CD4-positive, CD25-positive, alpha-beta regulatory T cell (primary cell): ENCODE measurements at regions not wholly inside any gene's neighbourhood (a gene's known extent, or its start where the extent isn't known, plus 50 kb on each side); places are given as distances from the start of the nearest gene placed in this dataset.

Source experiments
- ATAC-seq, 2 donors: fragments of 150-1000 bp; cut with Tn5 transposase; one replicate each; pipeline ENCODE4 v1.10.0; 2021; ENCODE audit warnings: low read depth in 2 of 2, moderate number of reproducible peaks in 2 of 2, moderate library complexity in 1 of 2
- DNase-seq, 3 donors: peaks; one replicate each; pipeline versions ENCODE4 v3.0.0 to v3.0.0-alpha.2; 2012 to 2022; ENCODE audit warnings: mixed read lengths in 1 of 3
- H3K27ac ChIP-seq: one replicate; pipeline ENCODE4 v1.7.0; 2013; ENCODE audit warnings: mild to moderate bottlenecking, low read length; ENCODE audit not compliant: insufficient read depth, poor library complexity, severe bottlenecking
- H3K27me3 ChIP-seq: one replicate; pipeline ENCODE4 v1.7.0; 2013; ENCODE audit warnings: low read length; ENCODE audit not compliant: control insufficient read depth, insufficient read depth
- H3K36me3 ChIP-seq: one replicate; pipeline ENCODE4 v1.7.0; 2013; ENCODE audit warnings: mild to moderate bottlenecking, low read length, moderate library complexity; ENCODE audit not compliant: control insufficient read depth, insufficient read depth
- H3K4me1 ChIP-seq: 2 replicates; pipeline ENCODE4 v1.7.0; 2013; ENCODE audit warnings: mild to moderate bottlenecking, low read length; ENCODE audit not compliant: insufficient read depth, control insufficient read depth, poor library complexity, severe bottlenecking
- H3K4me3 ChIP-seq: one replicate; pipeline ENCODE4 v1.7.0; 2013; ENCODE audit warnings: low read depth, mild to moderate bottlenecking, low read length, moderate library complexity
- H3K9me3 ChIP-seq, 2 experiments: 1 replicate in 1 of 2; 2 replicates in 1 of 2; pipeline ENCODE4 v1.7.0; 2013; ENCODE audit warnings: low read length in 2 of 2, mild to moderate bottlenecking in 1 of 2, moderate library complexity in 1 of 2; ENCODE audit not compliant: control insufficient read depth in 2 of 2
- H3K27ac Mint-ChIP-seq, 3 donors: one replicate each; pipeline ENCODE4 v1.8.0; 2020 to 2022; ENCODE audit warnings: mild to moderate bottlenecking in 3 of 3, mixed read lengths in 3 of 3, moderate library complexity in 2 of 3
- H3K27me3 Mint-ChIP-seq: one replicate; pipeline ENCODE4 v1.8.0; 2022; ENCODE audit warnings: mild to moderate bottlenecking, mixed read lengths
- H3K36me3 Mint-ChIP-seq: one replicate; pipeline ENCODE4 v1.8.0; 2020; ENCODE audit warnings: mixed read lengths
- H3K4me1 Mint-ChIP-seq, 4 donors: one replicate each; pipeline ENCODE4 v1.8.0; 2020 to 2022; ENCODE audit warnings: mixed read lengths in 4 of 4, mild to moderate bottlenecking in 1 of 4
- H3K4me3 Mint-ChIP-seq, 4 donors: one replicate each; pipeline ENCODE4 v1.8.0; 2020 to 2022; ENCODE audit warnings: mild to moderate bottlenecking in 4 of 4, mixed read lengths in 4 of 4, moderate library complexity in 3 of 4
- H3K9me3 Mint-ChIP-seq, 7 donors: one replicate each; pipeline ENCODE4 v1.8.0; 2020 to 2022; ENCODE audit warnings: mixed read lengths in 7 of 7, mild to moderate bottlenecking in 3 of 7, moderate library complexity in 2 of 7

GRCh38 chr6:143605906-143606521 lies 71.8 kb upstream of the PHACTR2 start:
- H3K9me3 Mint-ChIP-seq = no peaks in the 10 kb centered on the region
- H3K36me3 ChIP-seq = no peaks in the 10 kb centered on the region
- H3K27ac Mint-ChIP-seq = no peak overlapping the region
- DNase-seq (no peak), ATAC-seq (no peak)
- no peaks in the 10 kb centered on the region for H3K27me3 ChIP-seq
- peaks cover 16 to 43% (median 28%) of the 10 kb centered on the region in 4 donors for H3K4me1 Mint-ChIP-seq
- no peaks in the 10 kb centered on the region for H3K9me3 ChIP-seq
- H3K4me3 ChIP-seq = no peak overlapping the region
- H3K27me3 Mint-ChIP-seq = no peaks in the 10 kb centered on the region
- H3K4me3 Mint-ChIP-seq = no peak overlapping the region
- H3K4me1 ChIP-seq = no peaks in the 10 kb centered on the region
- H3K27ac ChIP-seq = no peak overlapping the region
- peaks cover 3% of the 10 kb centered on the region for H3K36me3 Mint-ChIP-seq

GRCh38 chr6:143603455-143603854 lies 74.3 kb upstream of the PHACTR2 start:
- no peak for DNase-seq

DNA sequence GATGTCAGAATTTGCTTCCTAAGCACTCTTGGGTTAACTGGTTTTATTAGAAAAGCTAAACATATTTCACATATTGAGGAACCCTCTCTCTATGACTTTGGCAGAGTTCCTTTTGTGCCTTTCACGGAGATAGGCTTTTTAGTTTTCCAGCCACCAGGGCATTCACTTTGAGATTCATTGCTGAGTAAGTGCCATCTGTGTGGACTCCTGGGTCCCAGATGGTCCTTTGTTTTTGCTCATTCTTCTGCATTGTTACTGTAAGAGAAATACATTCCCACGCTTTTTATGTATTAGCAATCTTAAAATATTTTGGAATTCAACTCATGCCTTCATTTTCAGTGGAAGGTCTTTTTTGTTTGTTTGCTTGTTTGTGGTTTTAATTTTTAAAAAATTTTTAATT lies 76.3 kb upstream of the PHACTR2 start:
- Histone ChIP-seq H3K4me3 (no peak overlapping the region), H3K9me3 (no peaks in the 10 kb centered on the region), H3K27ac (no peak overlapping the region), H3K4me1 (peaks cover 17% of the 10 kb centered on the region), H3K36me3 (no peaks in the 10 kb centered on the region), H3K27me3 (no peaks in the 10 kb centered on the region)
- ATAC-seq = no peak
- Mint-ChIP-seq H3K9me3 (no peaks in the 10 kb centered on the region), H3K36me3 (peaks cover 5% of the 10 kb centered on the region), H3K27ac (peak overlapping the region in 1 of 3 donors; percentile 60), H3K27me3 (no peaks in the 10 kb centered on the region), H3K4me3 (no peak overlapping the region), H3K4me1 (peaks cover 22 to 45% (median 34%) of the 10 kb centered on the region in 4 donors)
- no peak for DNase-seq

More at GRCh38 chr6:143603455-143603854, 74.3 kb upstream of the PHACTR2 start:
- Mint-ChIP-seq H3K4me1 (peaks cover 18 to 39% (median 24%) of the 10 kb centered on the region in 4 donors), H3K27ac (peak overlapping the region in 1 of 3 donors; percentile 38), H3K36me3 (peaks cover 3% of the 10 kb centered on the region), H3K4me3 (no peak overlapping the region), H3K27me3 (no peaks in the 10 kb centered on the region), H3K9me3 (no peaks in the 10 kb centered on the region)
- no peak for ATAC-seq
- Histone ChIP-seq H3K4me3 (no peak overlapping the region), H3K4me1 (peaks cover 6% of the 10 kb centered on the region), H3K36me3 (no peaks in the 10 kb centered on the region), H3K27ac (no peak overlapping the region), H3K27me3 (no peaks in the 10 kb centered on the region), H3K9me3 (no peaks in the 10 kb centered on the region)

DNA sequence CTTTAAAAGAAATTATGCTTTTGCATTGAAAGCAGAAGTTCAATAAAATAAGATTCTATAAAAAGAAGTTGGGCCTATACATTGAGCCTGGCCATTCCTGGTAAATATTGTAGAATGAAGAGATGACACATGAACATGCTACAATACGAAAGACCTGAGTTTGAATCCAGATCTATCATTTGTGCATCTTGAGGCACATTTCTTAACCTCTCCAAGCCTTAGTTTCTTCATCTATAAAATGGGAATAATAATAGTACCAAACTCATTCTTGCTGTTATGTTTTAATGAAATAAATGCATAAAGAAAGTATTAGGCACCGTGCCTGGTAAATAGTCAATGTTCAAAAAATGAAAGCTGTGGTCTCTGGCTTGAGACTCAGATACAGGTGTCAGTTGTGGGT lies 76.9 kb upstream of the PHACTR2 start:
- no peak for DNase-seq
- H3K4me1 Mint-ChIP-seq = peaks cover 26 to 47% (median 35%) of the 10 kb centered on the region in 4 donors

GRCh38 chr6:143598466-143599080 lies 79.2 kb upstream of the PHACTR2 start:
- H3K4me1 Mint-ChIP-seq = peaks cover 35 to 60% (median 45%) of the 10 kb centered on the region in 4 donors
- H3K36me3 Mint-ChIP-seq = peaks cover 5% of the 10 kb centered on the region
- Histone ChIP-seq H3K36me3 (no peaks in the 10 kb centered on the region), H3K9me3 (no peaks in the 10 kb centered on the region), H3K4me1 (peaks cover 20% of the 10 kb centered on the region), H3K27ac (peak overlapping the region; percentile 43), H3K27me3 (no peaks in the 10 kb centered on the region), H3K4me3 (peak overlapping the region; percentile 43)
- DNase-seq = peak; percentile 11 to 82 (median 55)
- H3K27ac Mint-ChIP-seq = peak overlapping the region; percentile 11 to 89 (median 39)
- H3K4me3 Mint-ChIP-seq = peak overlapping the region; percentile 20 to 63 (median 28)
- peak; percentile 54 to 64 for ATAC-seq
- no peaks in the 10 kb centered on the region for H3K27me3 Mint-ChIP-seq
- H3K9me3 Mint-ChIP-seq = no peaks in the 10 kb centered on the region

More for the DNA sequence above, 76.9 kb upstream of the PHACTR2 start:
- no peaks in the 10 kb centered on the region for H3K27me3 Mint-ChIP-seq
- H3K36me3 Mint-ChIP-seq = peaks cover 5% of the 10 kb centered on the region
- no peak overlapping the region for H3K4me3 ChIP-seq
- H3K9me3 ChIP-seq = no peaks in the 10 kb centered on the region
- H3K9me3 Mint-ChIP-seq = no peaks in the 10 kb centered on the region
- no peak overlapping the region for H3K4me3 Mint-ChIP-seq
- peak overlapping the region in 1 of 3 donors; percentile 60 for H3K27ac Mint-ChIP-seq
- no peaks in the 10 kb centered on the region for H3K36me3 ChIP-seq
- ATAC-seq = no peak
- H3K27me3 ChIP-seq = no peaks in the 10 kb centered on the region
- no peak overlapping the region for H3K27ac ChIP-seq
- H3K4me1 ChIP-seq = peaks cover 17% of the 10 kb centered on the region

- Mint-ChIP-seq H3K4me3 (no peak overlapping the region), H3K27ac (peak overlapping the region in 1 of 3 donors; percentile 59), H3K4me1 (peaks cover 35 to 62% (median 42%) of the 10 kb centered on the region in 4 donors), H3K27me3 (no peaks in the 10 kb centered on the region), H3K36me3 (peaks cover 5% of the 10 kb centered on the region), H3K9me3 (no peaks in the 10 kb centered on the region)
- H3K27me3 ChIP-seq = no peaks in the 10 kb centered on the region
- no peak overlapping the region for H3K4me3 ChIP-seq
- peaks cover 20% of the 10 kb centered on the region for H3K4me1 ChIP-seq
- DNase-seq (no peak), ATAC-seq (no peak)
- H3K27ac ChIP-seq = no peak overlapping the region
- H3K9me3 ChIP-seq = no peaks in the 10 kb centered on the region
- H3K36me3 ChIP-seq = no peaks in the 10 kb centered on the region
Measured at GRCh38 chr6:143596866-143597265, 80.9 kb upstream of the PHACTR2 start.

- Histone ChIP-seq H3K9me3 (no peaks in the 10 kb centered on the region), H3K36me3 (no peaks in the 10 kb centered on the region), H3K27ac (peak overlapping the region; percentile 55), H3K4me1 (peaks cover 20% of the 10 kb centered on the region), H3K4me3 (no peak overlapping the region), H3K27me3 (no peaks in the 10 kb centered on the region)
- Mint-ChIP-seq H3K36me3 (peaks cover 5% of the 10 kb centered on the region), H3K27me3 (no peaks in the 10 kb centered on the region), H3K27ac (peak overlapping the region; percentile 21 to 82 (median 62)), H3K9me3 (no peaks in the 10 kb centered on the region), H3K4me1 (peaks cover 29 to 63% (median 37%) of the 10 kb centered on the region in 4 donors), H3K4me3 (no peak overlapping the region)
- no peak for ATAC-seq
- DNase-seq = no peak
Measured at GRCh38 chr6:143595251-143596036, 82.3 kb upstream of the PHACTR2 start.
